GM21576 (cell line): ENCODE measurements at regions not wholly inside any gene's neighbourhood (a gene's known extent, or its start where the extent isn't known, plus 50 kb on each side); places are given as distances from the start of the nearest gene placed in this dataset.

Experiments
- ATAC-seq: cut with Tn5 transposase; IDR thresholded peaks from one replicate; pipeline ENCODE4 v1.9.1; 2021; ENCODE audit warnings: mild to moderate bottlenecking, moderate library complexity; ENCODE audit not compliant: unreplicated experiment

DNA sequence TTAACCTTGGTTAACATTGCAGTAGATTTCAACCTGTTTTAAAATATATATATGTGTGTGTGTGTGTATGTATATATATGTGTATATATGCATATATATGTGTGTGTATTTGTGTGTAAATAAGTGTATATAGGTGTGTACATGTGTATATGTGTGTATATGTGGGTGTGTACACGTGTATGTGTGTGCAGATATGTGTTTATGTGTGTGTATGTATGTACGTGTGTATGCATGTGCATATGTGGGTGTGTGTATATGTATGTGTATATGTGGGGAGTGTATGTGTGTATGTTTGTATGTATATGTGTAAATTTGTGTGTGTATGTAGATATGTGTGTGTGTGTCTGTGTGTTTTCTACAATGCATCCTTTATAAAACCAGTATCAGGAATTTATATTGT, 205.5 kb upstream of the FOXF1 start:
- ATAC-seq: no peak

- no peak for ATAC-seq
These were observed 204.9 kb upstream of the FOXF1 start for GRCh38 chr16:86305440-86305839.

DNA sequence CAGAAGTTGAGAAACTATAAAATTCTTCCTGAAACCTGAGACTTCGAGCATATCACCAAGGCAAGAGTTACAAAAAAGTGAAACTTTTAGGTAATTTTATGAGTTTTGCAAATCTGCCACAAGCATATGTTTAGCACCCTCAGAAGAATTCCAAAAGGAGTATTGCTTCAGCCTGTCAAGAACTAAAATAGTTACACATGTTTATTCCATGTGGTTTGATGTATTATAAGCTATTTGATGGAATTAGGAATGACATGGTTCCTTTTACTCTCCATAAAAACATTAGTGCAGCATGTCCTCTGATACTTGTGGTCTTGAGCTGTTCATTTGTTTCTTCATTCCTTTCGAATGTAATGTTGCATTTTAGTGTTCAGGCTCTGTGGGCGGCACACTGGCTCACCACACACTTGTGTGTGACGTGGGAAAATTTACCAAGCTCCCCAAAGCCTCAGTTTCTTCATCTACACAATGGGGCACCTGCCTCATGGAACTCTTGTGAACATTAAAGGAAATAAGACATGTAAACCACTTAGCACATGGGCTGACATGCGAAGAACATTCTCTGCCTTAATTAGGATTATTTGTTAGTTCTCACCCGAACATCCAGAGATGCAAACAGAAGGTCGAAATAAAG, 204.2 kb upstream of the FOXF1 start:
- no peak for ATAC-seq

GRCh38 chr16:86306811-86307513, 203.4 kb upstream of the FOXF1 start:
- no peak for ATAC-seq

DNA sequence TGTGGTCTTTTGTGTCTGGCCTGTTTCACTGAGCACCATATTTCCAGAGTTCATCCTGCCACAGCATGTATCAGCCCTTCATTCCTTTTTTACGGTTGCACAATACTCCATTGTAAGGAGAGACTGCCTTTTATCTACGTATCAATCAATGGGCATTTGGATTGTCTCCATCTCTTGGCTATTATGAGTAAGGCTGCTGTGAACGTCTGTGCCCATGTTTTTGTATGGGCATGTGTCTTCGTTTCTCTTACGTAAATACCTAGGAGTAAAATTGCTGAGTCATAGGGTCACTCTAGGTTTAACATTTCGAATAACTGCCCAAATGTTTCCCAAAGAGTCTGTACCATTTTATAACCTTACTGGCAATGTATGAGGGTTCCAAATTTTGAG, 202.8 kb upstream of the FOXF1 start:
- ATAC-seq: no peak

- ATAC-seq: no peak
These were observed 201.8 kb upstream of the FOXF1 start for GRCh38 chr16:86308514-86308913.

DNA sequence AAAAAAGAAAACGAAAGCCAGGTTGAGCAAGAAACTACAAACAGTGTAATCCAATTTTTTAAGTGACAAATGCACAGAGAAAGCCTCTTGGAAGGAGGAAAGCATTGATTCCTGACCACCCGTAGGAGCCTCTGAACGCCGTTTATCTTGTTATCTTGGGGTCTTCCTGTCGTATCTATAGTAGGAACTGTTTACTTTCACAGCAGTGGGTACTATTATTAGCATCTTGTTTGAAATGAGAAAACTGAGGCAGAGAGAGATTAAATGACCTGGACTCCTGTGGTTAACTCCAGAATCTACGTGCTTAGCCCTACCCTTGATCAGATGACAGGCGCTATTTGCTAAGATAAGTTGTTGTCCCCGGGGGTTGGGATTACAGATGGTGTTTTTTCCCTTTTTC, 196.7 kb upstream of the FOXF1 start:
- ATAC-seq: no peak

DNA sequence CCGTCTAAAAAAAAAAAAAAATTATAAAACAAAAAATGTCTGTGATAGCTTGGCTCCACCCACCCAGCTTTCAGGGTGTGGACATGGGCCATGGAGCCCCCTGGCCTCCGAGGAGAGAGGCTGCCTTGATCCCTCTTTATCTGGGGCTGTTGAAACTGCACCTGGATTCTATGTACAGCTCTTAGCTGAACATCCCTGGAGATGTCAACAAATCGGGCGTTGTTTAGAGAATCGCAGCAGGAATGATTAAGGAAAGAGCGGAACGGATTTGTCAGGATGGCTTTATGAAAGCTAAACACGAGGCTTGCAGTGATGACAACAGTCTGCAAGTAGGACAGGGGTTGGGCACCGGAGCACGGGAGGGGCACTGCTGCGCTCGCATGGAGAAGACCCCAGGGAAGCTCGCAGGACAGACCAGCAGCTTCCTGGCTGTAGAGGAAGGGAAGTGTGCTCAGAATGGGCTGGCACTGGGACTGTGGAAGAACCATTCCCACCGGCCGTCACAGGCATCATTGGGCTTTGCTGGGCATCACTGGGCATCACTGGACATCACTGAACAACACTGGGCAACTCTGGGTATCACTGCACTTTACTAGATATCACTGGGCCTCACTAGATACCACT, 195.8 kb upstream of the FOXF1 start:
- no peak for ATAC-seq

DNA sequence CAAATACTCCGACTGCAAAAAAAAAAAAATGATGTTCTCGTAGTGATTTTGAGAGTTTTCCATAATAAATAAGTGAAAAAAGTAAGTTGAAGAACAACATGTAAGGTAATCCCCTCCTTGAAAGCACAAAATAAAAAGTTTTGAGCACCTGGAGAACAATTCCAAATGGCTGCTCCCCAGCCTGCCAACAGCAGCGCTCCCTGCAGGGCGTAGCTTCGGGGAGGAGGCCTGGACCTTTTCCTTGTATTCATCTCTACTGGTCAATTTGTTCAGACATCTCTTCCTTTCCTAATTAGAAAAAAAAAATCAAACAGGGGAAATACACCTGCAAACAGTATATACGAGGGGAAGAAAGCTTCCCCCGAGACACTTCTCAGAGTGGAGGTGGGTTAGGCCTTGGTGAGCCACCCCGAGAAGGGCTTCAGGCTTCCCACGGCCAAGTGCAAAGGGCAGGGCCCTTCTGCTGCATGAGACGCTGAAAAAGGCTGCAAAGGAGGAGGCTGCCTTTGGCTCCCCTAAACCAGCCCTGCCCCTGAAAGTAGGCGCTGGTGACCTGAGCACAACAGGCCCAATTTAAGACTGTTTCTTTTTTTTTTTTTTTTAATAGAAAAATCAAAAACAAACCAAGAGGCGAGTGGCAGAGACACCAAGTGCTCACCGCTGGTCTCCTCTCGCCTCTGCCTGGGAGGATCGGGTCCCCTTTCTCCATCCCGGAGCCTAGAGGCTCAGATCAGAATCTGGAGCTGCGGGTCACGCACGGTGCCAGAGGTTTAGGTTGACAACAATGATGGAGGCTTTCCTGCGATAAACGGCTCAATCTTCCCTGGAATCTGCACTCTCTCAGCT, 193.1 kb upstream of the FOXF1 start:
- no peak for ATAC-seq

GRCh38 chr16:86317813-86318650, 192.3 kb upstream of the FOXF1 start:
- no peak for ATAC-seq

GRCh38 chr16:86319585-86320236, 190.6 kb upstream of the FOXF1 start:
- ATAC-seq: no peak

GRCh38 chr16:86320237-86320595, 190.1 kb upstream of the FOXF1 start:
- ATAC-seq: no peak

- ATAC-seq: no peak
These were observed 188.8 kb upstream of the FOXF1 start for GRCh38 chr16:86321491-86321890.

DNA sequence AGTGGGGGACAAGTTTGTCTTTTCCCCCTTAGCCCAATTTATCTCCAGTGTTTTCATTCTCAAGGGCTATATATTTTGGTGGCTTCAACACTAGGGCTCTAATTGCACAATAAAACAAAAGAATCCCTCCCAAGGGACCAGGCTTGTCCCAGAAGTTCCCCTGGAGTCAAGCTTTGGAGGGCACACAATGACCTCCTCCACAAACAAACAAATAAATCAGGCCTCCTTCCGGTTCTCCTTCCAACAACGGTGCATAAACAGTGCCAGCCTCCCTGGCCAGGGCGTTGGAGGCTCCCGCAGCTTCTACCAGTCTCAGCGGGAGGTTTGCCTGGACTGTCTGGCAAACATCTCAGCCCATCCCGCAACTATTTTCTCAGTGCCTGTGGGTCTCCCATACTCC, 188.0 kb upstream of the FOXF1 start:
- no peak for ATAC-seq

- ATAC-seq: no peak
These were observed 187.5 kb upstream of the FOXF1 start for GRCh38 chr16:86322806-86323205.

- no peak for ATAC-seq
These were observed 186.0 kb upstream of the FOXF1 start for GRCh38 chr16:86324320-86324719.

DNA sequence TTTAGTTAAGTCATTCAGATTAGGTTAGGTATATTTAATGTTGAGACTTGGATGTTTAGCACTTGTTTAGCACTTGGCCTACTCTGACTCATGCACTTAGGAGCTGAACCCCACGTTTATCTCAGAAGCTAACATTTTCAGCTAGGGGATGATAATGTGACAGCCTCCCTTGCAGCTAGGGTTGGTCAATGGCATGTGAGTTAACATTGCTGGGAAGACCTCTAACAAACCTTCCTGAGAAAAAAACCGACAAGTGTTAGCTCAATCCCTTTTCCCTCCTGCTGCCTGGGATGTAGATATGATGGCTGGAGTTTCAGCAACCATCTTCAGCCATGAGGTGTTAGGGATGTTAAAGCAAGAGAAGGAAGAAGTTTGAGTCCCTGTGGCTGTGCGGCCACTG, 185.0 kb upstream of the FOXF1 start:
- no peak for ATAC-seq

GRCh38 chr16:86325895-86326294, 184.4 kb upstream of the FOXF1 start:
- ATAC-seq: no peak

GRCh38 chr16:86327321-86327720, 183.0 kb upstream of the FOXF1 start:
- ATAC-seq: no peak

DNA sequence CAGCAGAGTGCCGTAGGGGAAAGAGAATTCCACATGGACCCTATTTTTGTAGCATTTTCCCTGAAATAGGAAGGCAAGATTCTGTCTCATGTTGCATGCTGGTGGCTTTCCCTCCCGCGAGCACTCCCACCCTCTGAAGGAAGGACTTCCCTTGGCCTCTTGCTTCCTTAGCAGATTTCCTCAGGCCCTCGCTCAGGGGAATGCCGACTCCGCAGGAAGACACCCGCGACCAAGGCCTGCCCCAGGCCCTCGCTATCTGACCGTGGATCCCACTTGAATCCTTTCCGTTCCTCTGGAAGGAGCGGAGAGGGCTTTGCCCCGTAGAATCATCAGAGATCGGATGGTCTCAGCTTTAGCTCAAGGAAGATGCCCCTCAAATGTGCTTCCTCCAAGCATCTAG, 179.4 kb upstream of the FOXF1 start:
- ATAC-seq: no peak
